IMR-90 (cell line): ENCODE measurements at regions not wholly inside any gene's neighbourhood (a gene's known extent, or its start where the extent isn't known, plus 50 kb on each side); places are given as distances from the start of the nearest gene placed in this dataset.

Experiments
- ATAC-seq: fragments of 200-7000 bp; cut with Tn5 transposase; 2 replicates; pipeline ENCODE4 v1.9.1; 2020; ENCODE audit warnings: low read depth, mild to moderate bottlenecking, moderate library complexity
- BruUV-seq: library from RNA; stranded (reverse); fragments of 400-500 nt; replicated peaks from 2 replicates; lab custom pipeline; 2021; lab: Mats Ljungman, UMichigan
- CTCF ChIA-PET: fragments of 300-600 bp; formaldehyde crosslinking; extraction: SDS; loops from one replicate; lab custom pipeline; 2021; ENCODE audit warnings: antibody characterized with exemption; lab: Yijun Ruan, JAX
- POLR2A ChIA-PET: fragments of 300-600 bp; sonication (Branson Sonifier 250); formaldehyde crosslinking; loops from one replicate; lab custom pipeline; 2022; ENCODE audit warnings: antibody characterized with exemption; ENCODE audit not compliant: unreplicated experiment; lab: Charles Lee
- DNase-seq: peaks from one replicate; pipeline ENCODE4 v3.0.0; 2013
- H2AFZ ChIP-seq: replicated peaks from 2 replicates; pipeline ENCODE3; 2013; ENCODE audit warnings: low read length, mild to moderate bottlenecking; ENCODE audit not compliant: poor library complexity
- H2AK5ac ChIP-seq: 2 replicates; pipeline ENCODE4 v1.6.1; 2013; ENCODE audit warnings: low read depth, low read length, inconsistent platforms
- H2AK9ac ChIP-seq: replicated peaks from 2 replicates; pipeline ENCODE3; 2013; ENCODE audit warnings: mild to moderate bottlenecking, low read depth, low read length, moderate library complexity; ENCODE audit not compliant: poor library complexity
- H2BK120ac ChIP-seq: 2 replicates; pipeline ENCODE4 v1.6.1; 2013; ENCODE audit warnings: low read depth, low read length, inconsistent platforms
- H2BK15ac ChIP-seq: 3 replicates; pipeline ENCODE4 v1.6.1; 2013; ENCODE audit warnings: low read depth, low read length, inconsistent platforms
- H2BK20ac ChIP-seq: 2 replicates; pipeline ENCODE4 v1.6.1; 2013; ENCODE audit warnings: low read depth, mild to moderate bottlenecking, inconsistent platforms, low read length, moderate library complexity
- H2BK5ac ChIP-seq: 2 replicates; pipeline ENCODE4 v1.6.1; 2013; ENCODE audit warnings: mild to moderate bottlenecking, low read depth, low read length, inconsistent platforms; ENCODE audit not compliant: poor library complexity, severe bottlenecking
- H3K14ac ChIP-seq: replicated peaks from 2 replicates; pipeline ENCODE4 v1.6.1; 2013; ENCODE audit warnings: low read depth, low read length, inconsistent platforms
- H3K18ac ChIP-seq: 2 replicates; pipeline ENCODE4 v1.6.1; 2013; ENCODE audit warnings: low read depth, low read length, control low read depth
- H3K23ac ChIP-seq: 2 replicates; pipeline ENCODE4 v1.6.1; 2013; ENCODE audit warnings: low read depth, low read length, inconsistent platforms
- H3K27ac ChIP-seq: 2 replicates; pipeline ENCODE4 v1.5.1; 2013; ENCODE audit warnings: mild to moderate bottlenecking, control low read depth, low read length; ENCODE audit not compliant: insufficient read depth
- H3K27me3 ChIP-seq: 2 replicates; pipeline ENCODE4 v1.6.1; 2013; ENCODE audit warnings: low read length; ENCODE audit not compliant: control insufficient read depth, insufficient read depth
- H3K36me3 ChIP-seq: 2 replicates; pipeline ENCODE4 v1.6.1; 2013; ENCODE audit warnings: low read length, mixed read lengths; ENCODE audit not compliant: control insufficient read depth, insufficient read depth
- H3K4ac ChIP-seq: 2 replicates; pipeline ENCODE4 v1.6.1; 2013; ENCODE audit warnings: low read depth, low read length, inconsistent platforms
- H3K4me1 ChIP-seq: 2 replicates; pipeline ENCODE4 v1.6.1; 2013; ENCODE audit warnings: low read length, mixed read lengths; ENCODE audit not compliant: control insufficient read depth, insufficient read depth
- H3K4me2 ChIP-seq: 2 replicates; pipeline ENCODE4 v1.6.1; 2013; ENCODE audit warnings: low read depth, mild to moderate bottlenecking, control low read depth, low read length, moderate library complexity
- H3K4me3 ChIP-seq: 2 replicates; pipeline ENCODE4 v1.5.1; 2013; ENCODE audit warnings: low read depth, mild to moderate bottlenecking, control low read depth, low read length, moderate library complexity; ENCODE audit not compliant: insufficient read depth
- H3K56ac ChIP-seq: 2 replicates; pipeline ENCODE4 v1.6.1; 2013; ENCODE audit warnings: low read length, inconsistent platforms; ENCODE audit not compliant: insufficient read depth; ENCODE audit errors: extremely low read depth
- H3K79me1 ChIP-seq, 2 experiments: 2 replicates each; pipeline ENCODE4 v1.6.1; 2013; ENCODE audit warnings: low read length in 2 of 2, inconsistent platforms in 1 of 2, low read depth in 1 of 2
- H3K9ac ChIP-seq: 2 replicates; pipeline ENCODE4 v1.6.1; 2013; ENCODE audit warnings: low read depth, low read length, control low read depth
- H3K9me1 ChIP-seq: 2 replicates; pipeline ENCODE4 v1.6.1; 2013; ENCODE audit warnings: low read length, inconsistent platforms; ENCODE audit not compliant: insufficient read depth
- H3K9me3 ChIP-seq: 2 replicates; pipeline ENCODE4 v1.6.1; 2013; ENCODE audit warnings: low read length; ENCODE audit not compliant: control insufficient read depth, insufficient read depth
- H4K20me1 ChIP-seq: 2 replicates; pipeline ENCODE4 v1.6.1; 2013; ENCODE audit warnings: low read length, inconsistent platforms; ENCODE audit not compliant: insufficient read depth
- H4K5ac ChIP-seq: 2 replicates; pipeline ENCODE4 v1.6.1; 2013; ENCODE audit warnings: mild to moderate bottlenecking, low read depth, low read length, control low read depth
- H4K8ac ChIP-seq, 2 experiments: 2 replicates each; pipeline ENCODE4 v1.6.1; 2013; ENCODE audit warnings: low read depth in 2 of 2, low read length in 2 of 2, control low read depth in 1 of 2, inconsistent platforms in 1 of 2
- H4K91ac ChIP-seq: 2 replicates; pipeline ENCODE4 v1.6.1; 2013; ENCODE audit warnings: low read depth, low read length, inconsistent platforms; ENCODE audit not compliant: insufficient read depth
- CHD1 ChIP-seq: IDR thresholded peaks from 2 replicates; pipeline ENCODE4 v1.6.1; 2012; ENCODE audit warnings: low read depth, low read length, improper control_type of control experiment
- FOS ChIP-seq: fragments of 150-350 bp; IDR thresholded peaks from 2 replicates; pipeline ENCODE4 v1.6.1; 2016; ENCODE audit warnings: low read depth, low read length
- MAFK ChIP-seq: IDR thresholded peaks from 2 replicates; pipeline ENCODE4 v1.6.1; 2012; ENCODE audit warnings: low read depth, low read length, improper control_type of control experiment
- MAZ ChIP-seq: IDR thresholded peaks from 2 replicates; pipeline ENCODE4 v1.6.1; 2012; ENCODE audit warnings: low read depth, mild to moderate bottlenecking, low read length, improper control_type of control experiment, moderate library complexity, borderline replicate concordance
- NFE2L2 ChIP-seq: fragments of 150-350 bp; IDR thresholded peaks from 2 replicates; pipeline ENCODE4 v1.6.1; 2016; ENCODE audit warnings: low read depth, mild to moderate bottlenecking, low read length
- RAD21 ChIP-seq: IDR thresholded peaks from 2 replicates; pipeline ENCODE4 v1.6.1; 2012; ENCODE audit warnings: low read length, improper control_type of control experiment
- RCOR1 ChIP-seq: IDR thresholded peaks from 2 replicates; pipeline ENCODE4 v1.6.1; 2012; ENCODE audit warnings: mild to moderate bottlenecking, low read length, improper control_type of control experiment; ENCODE audit not compliant: insufficient replicate concordance
- RFX5 ChIP-seq: IDR thresholded peaks from 2 replicates; pipeline ENCODE4 v1.8.0; 2012; ENCODE audit warnings: low read depth, mild to moderate bottlenecking, low read length, moderate library complexity
- USF2 ChIP-seq: fragments of 150-350 bp; IDR thresholded peaks from 2 replicates; pipeline ENCODE4 v1.6.1; 2017; ENCODE audit warnings: mild to moderate bottlenecking, antibody characterized with exemption, low read length, low read depth
- WGBS, 2 experiments: methylation state at CpG; one replicate each; pipeline versions ENCODE4 v1.1.5 to v1.1.7; 2013; ENCODE audit warnings: missing lambda C conversion rate in 2 of 2; ENCODE audit not compliant: insufficient read length in 1 of 2; ENCODE audit errors: extremely low coverage in 2 of 2; 5-methylcytosine and 5-hydroxymethylcytosine counted together
- dilution Hi-C: fragments of 300-500 bp; cut with HindIII; formaldehyde crosslinking; loops from one replicate; pipeline ENCODE4 v1.14.3; 2018; ENCODE audit warnings: low sequenced_read_pairs; ENCODE audit not compliant: unreplicated experiment
- in situ Hi-C: fragments of 300-500 bp; cut with MboI; formaldehyde crosslinking; loops from 3 replicates; pipeline ENCODE4 v1.14.3; 2019; ENCODE audit warnings: low sequenced_read_pairs, inconsistent platforms, mixed read lengths
- intact Hi-C: fragments of 100-400 bp; cut with micrococcal nuclease; formaldehyde crosslinking; loops from 2 replicates; pipeline ENCODE4 v1.10.0; 2022

- H4K8ac ChIP-seq: no peak overlapping the region
- ATAC-seq (peak; percentile 44), DNase-seq (peak; percentile 42)
- H2AK5ac ChIP-seq: no peak overlapping the region
- no peaks in the 10 kb centered on the region for H3K4me1 ChIP-seq
- no peak overlapping the region for H3K4me2 ChIP-seq
- ChIA-PET CTCF (no interaction called here), POLR2A (no interaction called here)
- H4K20me1 ChIP-seq: no peaks in the 10 kb centered on the region
- no peak overlapping the region for H3K9ac ChIP-seq
- dilution Hi-C loops (no loop called here), in situ Hi-C loops (no loop called here), intact Hi-C loops (no loop called here)
- WGBS, 2 experiments: no CpG with 5 or more reads among the region's 2 CpGs
- no peak overlapping the region for H3K27ac ChIP-seq
- no peak for TF ChIP-seq MAFK
- TF ChIP-seq NFE2L2: no peak
- TF ChIP-seq CHD1: no peak
- TF ChIP-seq RCOR1: no peak
- TF ChIP-seq FOS: no peak
- TF ChIP-seq USF2: no peak
- no peak for TF ChIP-seq MAZ
- no peak for TF ChIP-seq RAD21
- TF ChIP-seq RFX5: no peak
- H3K9me3 ChIP-seq: no peaks in the 10 kb centered on the region
- H3K23ac ChIP-seq: no peak overlapping the region
- H4K91ac ChIP-seq: no peak overlapping the region
- no peaks in the 10 kb centered on the region for H3K79me1 ChIP-seq
- H3K27me3 ChIP-seq: no peaks in the 10 kb centered on the region
- no peak overlapping the region for H3K18ac ChIP-seq
- no peaks in the 10 kb centered on the region for H3K36me3 ChIP-seq
- no peaks in the 10 kb centered on the region for H3K9me1 ChIP-seq
- H2AK9ac ChIP-seq: no peak overlapping the region
- H3K14ac ChIP-seq: no peak overlapping the region
- no peak overlapping the region for H3K4me3 ChIP-seq
- H2AFZ ChIP-seq: no peak overlapping the region
- H4K5ac ChIP-seq: no peak overlapping the region
- no peak overlapping the region for H3K4ac ChIP-seq
- no peak overlapping the region for H3K56ac ChIP-seq
- H2BK120ac ChIP-seq: no peak overlapping the region
- H2BK5ac ChIP-seq: no peak overlapping the region
- H2BK15ac ChIP-seq: no peak overlapping the region
- no TSS peak for BruUV-seq
- no peak overlapping the region for H2BK20ac ChIP-seq
Measured at GRCh38 chr1:221234791-221235190, 355.5 kb downstream of the HLX start.
